ENCODE measurements at regions not wholly inside any gene's neighbourhood (a gene's known extent, or its start where the extent isn't known, plus 50 kb on each side); places are given as distances from the start of the nearest gene placed in this dataset.

GRCh38 chr2:3131636-3132326 is 245.8 kb downstream of the EIPR1 start (continued):
- no peak for TF ChIP-seq ZBTB33 (IDR thresholded peaks at IDR 0.05; ENCODE audit: extremely low read depth, insufficient replicate concordance, low read length)
- TF ChIP-seq SP1 (IDR thresholded peaks at IDR 0.05; ENCODE audit: low read depth): no peak
- no peak for TF ChIP-seq EGR1 (IDR thresholded peaks at IDR 0.05; ENCODE audit: low read depth)
- no peak for TF ChIP-seq EZH2phosphoT487 (IDR thresholded peaks at IDR 0.05; ENCODE audit: borderline replicate concordance)
- no peak for TF ChIP-seq JUND (IDR thresholded peaks at IDR 0.05)
- TF ChIP-seq RAD21 (IDR thresholded peaks at IDR 0.05; ENCODE audit: low read depth): no peak
- TF ChIP-seq ATF3 (IDR thresholded peaks at IDR 0.05): no peak
- TF ChIP-seq SIN3A (IDR thresholded peaks at IDR 0.05; ENCODE audit: low read depth): no peak

- Histone ChIP-seq H2AFZ (ENCODE audit: low read depth, low read length, poor library complexity, severe bottlenecking) (no peak overlapping the region), H4K20me1 (ENCODE audit: insufficient read depth) (no peaks in the 10 kb centered on the region), H3K9me2 (ENCODE audit: insufficient read depth) (no peaks in the 10 kb centered on the region), H3K9me3 (ENCODE audit: control insufficient read depth in 1 of 2, insufficient read depth in 1 of 2, low read depth in 1 of 2, low read length in 2 of 2) (no peaks in the 10 kb centered on the region), H3K4me1 (ENCODE audit: control insufficient read depth in 1 of 2, insufficient read depth in 2 of 2, low read length in 2 of 2) (no peaks in the 10 kb centered on the region), H3K27me3 (ENCODE audit: insufficient read depth, low read length) (no peaks in the 10 kb centered on the region), H3K27ac (ENCODE audit: low read depth, low read length) (no peak overlapping the region), H3K4me3 (replicated peaks in 1 of 2; ENCODE audit: low read depth in 1 of 2, low read length in 2 of 2) (no peak overlapping the region), H3K79me2 (ENCODE audit: insufficient read depth, low read length) (no peaks in the 10 kb centered on the region), H3K4me2 (ENCODE audit: low read length) (no peak overlapping the region), H3K9ac (ENCODE audit: low read length) (no peak overlapping the region), H3K36me3 (ENCODE audit: control insufficient read depth in 1 of 2, insufficient read depth in 2 of 2, low read length in 2 of 2) (no peaks in the 10 kb centered on the region)
- POLR2A ChIA-PET: no interaction called here
- no peak for ATAC-seq
- no peak for DNase-seq (ENCODE audit: low read depth, low spot score)
- CTCF ChIA-PET: no interaction called here
- RAD21 ChIA-PET (ENCODE audit: low non-redundant PET in 1 of 2, low total read pairs in 2 of 2, uncharacterized antibody in 2 of 2, unreplicated experiment in 2 of 2): no interaction called here
- intact Hi-C loops (cut with micrococcal nuclease): no loop called here
- TF ChIP-seq RAD21 (IDR thresholded peaks at IDR 0.05; ENCODE audit: low read depth) (no peak), ZFX (IDR thresholded peaks at IDR 0.05) (no peak), EGR1 (IDR thresholded peaks at IDR 0.05; ENCODE audit: low read depth) (no peak), ZNF274 (IDR thresholded peaks at IDR 0.05; ENCODE audit: low read depth, low read length) (no peak), EZH2 (IDR thresholded peaks at IDR 0.05) (no peak), REST (IDR thresholded peaks at IDR 0.05; ENCODE audit: low read depth) (no peak), EZH2phosphoT487 (IDR thresholded peaks at IDR 0.05; ENCODE audit: borderline replicate concordance) (no peak), POLR2AphosphoS5 (IDR thresholded peaks at IDR 0.05; ENCODE audit: low read depth, low read length) (no peak), YY1 (IDR thresholded peaks at IDR 0.05; ENCODE audit: extremely low read depth, insufficient replicate concordance, low read depth, low read length) (no peak)
- no TSS peak for BruUV-seq (replicated peaks)
These were observed 246.6 kb downstream of the EIPR1 start for GRCh38 chr2:3130889-3131635.

Data from HCT116 (cell line).